CD4-positive, alpha-beta T cell treated with Interleukin-15 for 4 hours (primary cell): ENCODE measurements at regions not wholly inside any gene's neighbourhood (a gene's known extent, or its start where the extent isn't known, plus 50 kb on each side); places are given as distances from the start of the nearest gene placed in this dataset.
"Not testable (repeated sequence)": the region's sequence is repeated elsewhere in the genome, so short reads cannot be mapped to it uniquely, and the experiment has no call there.

ENCODE experiments used
- DNase-seq: peaks from one replicate; pipeline ENCODE4 v3.0.0-alpha.2; 2020; ENCODE audit warnings: low spot score

GRCh38 chr3:82410366-82410765 is 648.9 kb upstream of the GBE1 start:
- no peak for DNase-seq

GRCh38 chr3:82409842-82410241 is 648.4 kb upstream of the GBE1 start:
- no peak for DNase-seq

GRCh38 chr3:82392203-82392775 is 630.8 kb upstream of the GBE1 start:
- DNase-seq, result no peak

GRCh38 chr3:82390868-82391267 is 629.4 kb upstream of the GBE1 start:
- DNase-seq, result no peak

- DNase-seq, result no peak
Measured at GRCh38 chr3:82386647-82387046, 625.2 kb upstream of the GBE1 start.

GRCh38 chr3:82384181-82384580 is 622.7 kb upstream of the GBE1 start:
- no peak for DNase-seq

GRCh38 chr3:82382831-82383230 is 621.4 kb upstream of the GBE1 start:
- DNase-seq, result no peak

- DNase-seq, result no peak
Measured at GRCh38 chr3:82378392-82378791, 616.9 kb upstream of the GBE1 start.

GRCh38 chr3:82376883-82377282 is 615.4 kb upstream of the GBE1 start:
- no peak for DNase-seq

GRCh38 chr3:82373833-82374232 is 612.4 kb upstream of the GBE1 start:
- not testable (repeated sequence) for DNase-seq

GRCh38 chr3:82364827-82365226 is 603.4 kb upstream of the GBE1 start:
- no peak for DNase-seq

- no peak for DNase-seq
Measured at GRCh38 chr3:82363131-82363530, 601.7 kb upstream of the GBE1 start.

- no peak for DNase-seq
Measured at GRCh38 chr3:82355228-82355627, 593.8 kb upstream of the GBE1 start.

GRCh38 chr3:82354228-82354627 is 592.8 kb upstream of the GBE1 start:
- DNase-seq, result no peak

GRCh38 chr3:82353306-82354171 is 592.1 kb upstream of the GBE1 start:
- DNase-seq, result no peak

GRCh38 chr3:82347585-82347984 is 586.1 kb upstream of the GBE1 start:
- no peak for DNase-seq

GRCh38 chr3:82342521-82342920 is 581.1 kb upstream of the GBE1 start:
- DNase-seq, result no peak

GRCh38 chr3:82329300-82329699 is 567.9 kb upstream of the GBE1 start:
- DNase-seq, result no peak

- no peak for DNase-seq
Measured at GRCh38 chr3:82311901-82312300, 550.5 kb upstream of the GBE1 start.

- no peak for DNase-seq
Measured at GRCh38 chr3:82308755-82309154, 547.3 kb upstream of the GBE1 start.

- no peak for DNase-seq
Measured at GRCh38 chr3:82306189-82306588, 544.7 kb upstream of the GBE1 start.

GRCh38 chr3:82294609-82295008 is 533.2 kb upstream of the GBE1 start:
- no peak for DNase-seq

- DNase-seq, result no peak
Measured at GRCh38 chr3:82293867-82294266, 532.4 kb upstream of the GBE1 start.

GRCh38 chr3:82293435-82293834 is 532.0 kb upstream of the GBE1 start:
- DNase-seq, result no peak
